HS-27A (cell line): ENCODE measurements at regions not wholly inside any gene's neighbourhood (a gene's known extent, or its start where the extent isn't known, plus 50 kb on each side); places are given as distances from the start of the nearest gene placed in this dataset.
"Not testable (repeated sequence)": the region's sequence is repeated elsewhere in the genome, so short reads cannot be mapped to it uniquely, and the experiment has no call there.

Experiments
- DNase-seq: peaks from one replicate; pipeline ENCODE4 v3.0.0-alpha.2; 2012; ENCODE audit warnings: low read depth, missing footprints

GRCh38 chr20:46785958-46786357, 76.5 kb downstream of the SLC2A10 start:
- DNase-seq = no peak

- no peak for DNase-seq
Measured at GRCh38 chr20:46786566-46786965, 77.1 kb downstream of the SLC2A10 start.

- DNase-seq = no peak
Measured at GRCh38 chr20:46787991-46788762, 78.7 kb downstream of the SLC2A10 start.

- not testable (repeated sequence) for DNase-seq
Measured at GRCh38 chr20:46788763-46789091, 79.3 kb downstream of the SLC2A10 start.

- DNase-seq = no peak
Measured at GRCh38 chr20:46789339-46790028, 80.0 kb downstream of the SLC2A10 start.

- no peak for DNase-seq
Measured at GRCh38 chr20:46791722-46792416, 82.4 kb downstream of the SLC2A10 start.

GRCh38 chr20:46797206-46797605, 87.8 kb downstream of the SLC2A10 start:
- DNase-seq = no peak

GRCh38 chr20:46798430-46798829, 89.0 kb downstream of the SLC2A10 start:
- no peak for DNase-seq

- DNase-seq = no peak
Measured at GRCh38 chr20:46799781-46800408, 90.4 kb downstream of the SLC2A10 start.

- no peak for DNase-seq
Measured at GRCh38 chr20:46800409-46800804, 91.0 kb downstream of the SLC2A10 start.

- DNase-seq = no peak
Measured at GRCh38 chr20:46801003-46801702, 91.7 kb downstream of the SLC2A10 start.

- no peak for DNase-seq
Measured at GRCh38 chr20:46802722-46803121, 91.9 kb upstream of the EYA2 start.

- DNase-seq = no peak
Measured at GRCh38 chr20:46803123-46804020, 91.3 kb upstream of the EYA2 start.

GRCh38 chr20:46804126-46804525, 90.5 kb upstream of the EYA2 start:
- DNase-seq = no peak

GRCh38 chr20:46805836-46806235, 88.8 kb upstream of the EYA2 start:
- DNase-seq = no peak

GRCh38 chr20:46807998-46808397, 86.6 kb upstream of the EYA2 start:
- DNase-seq = no peak

- DNase-seq = no peak
Measured at GRCh38 chr20:46808565-46808964, 86.1 kb upstream of the EYA2 start.

- DNase-seq = no peak
Measured at GRCh38 chr20:46809706-46810360, 84.8 kb upstream of the EYA2 start.

- no peak for DNase-seq
Measured at GRCh38 chr20:46810448-46811223, 84.0 kb upstream of the EYA2 start.
